DND-41 (cell line): ENCODE measurements at regions not wholly inside any gene's neighbourhood (a gene's known extent, or its start where the extent isn't known, plus 50 kb on each side); places are given as distances from the start of the nearest gene placed in this dataset.

Source experiments
- ATAC-seq: fragments of 200-7000 bp; cut with Tn5 transposase; 3 replicates; pipeline ENCODE4 v1.9.1; 2021; ENCODE audit warnings: low read depth; ENCODE audit not compliant: insufficient read depth
- DNase-seq: peaks from one replicate; pipeline ENCODE4 v3.0.0-alpha.2; 2020
- H2AFZ ChIP-seq: 2 replicates; pipeline ENCODE4 v1.6.0; 2012; ENCODE audit warnings: low read depth, low read length
- H3K27ac ChIP-seq: 2 replicates; pipeline ENCODE4 v1.5.1; 2012; ENCODE audit warnings: low read length, inconsistent platforms
- H3K27me3 ChIP-seq: fragments of 200-600 bp; sonication (generic); 2 replicates; pipeline ENCODE4 v1.6.0; 2012; ENCODE audit warnings: low read length, mild to moderate bottlenecking, inconsistent platforms; ENCODE audit not compliant: insufficient read depth, poor library complexity
- H3K36me3 ChIP-seq: 2 replicates; pipeline ENCODE4 v1.5.1; 2012; ENCODE audit warnings: low read length, inconsistent platforms; ENCODE audit not compliant: insufficient read depth
- H3K4me1 ChIP-seq: 2 replicates; pipeline ENCODE4 v1.5.1; 2012; ENCODE audit warnings: mild to moderate bottlenecking, low read length; ENCODE audit not compliant: insufficient read depth
- H3K4me2 ChIP-seq: 2 replicates; pipeline ENCODE4 v1.6.0; 2012; ENCODE audit warnings: mild to moderate bottlenecking, moderate library complexity, low read length, inconsistent platforms; ENCODE audit not compliant: insufficient read depth
- H3K4me3 ChIP-seq, 2 experiments: fragments of 200-600 bp in 1 of 2; shearing (Covaris generic) in 1 of 2; 2 replicates each; pipeline ENCODE4 v1.5.1; 2012 to 2016; ENCODE audit warnings: inconsistent platforms in 2 of 2, low read length in 2 of 2, mild to moderate bottlenecking in 2 of 2, low read depth in 1 of 2, moderate library complexity in 1 of 2
- H3K79me2 ChIP-seq: 2 replicates; pipeline ENCODE4 v1.6.0; 2012; ENCODE audit warnings: low read length, inconsistent platforms; ENCODE audit not compliant: insufficient read depth
- H3K9ac ChIP-seq: 2 replicates; pipeline ENCODE4 v1.6.0; 2012; ENCODE audit warnings: low read depth, mild to moderate bottlenecking, inconsistent platforms, low read length, moderate library complexity
- H3K9me3 ChIP-seq: 2 replicates; pipeline ENCODE4 v1.5.1; 2012; ENCODE audit warnings: low read length, moderate library complexity, mild to moderate bottlenecking, inconsistent platforms; ENCODE audit not compliant: insufficient read depth, severe bottlenecking
- H4K20me1 ChIP-seq: 2 replicates; pipeline ENCODE4 v1.6.0; 2012; ENCODE audit warnings: low read length; ENCODE audit not compliant: insufficient read depth
- EZH2 ChIP-seq: IDR thresholded peaks from 3 replicates; pipeline ENCODE4 v1.6.1; 2012; ENCODE audit warnings: borderline replicate concordance, low read depth, mild to moderate bottlenecking, moderate library complexity, low read length, inconsistent platforms; ENCODE audit not compliant: severe bottlenecking
- TF ChIP-seq, protein P1 (sequence below): IDR thresholded peaks from 2 replicates; pipeline ENCODE4 v1.5.1; 2012; ENCODE audit warnings: borderline replicate concordance, low read length, moderate library complexity, mild to moderate bottlenecking; ENCODE audit not compliant: poor library complexity, severe bottlenecking; ENCODE audit errors: extremely low read depth

DNA sequence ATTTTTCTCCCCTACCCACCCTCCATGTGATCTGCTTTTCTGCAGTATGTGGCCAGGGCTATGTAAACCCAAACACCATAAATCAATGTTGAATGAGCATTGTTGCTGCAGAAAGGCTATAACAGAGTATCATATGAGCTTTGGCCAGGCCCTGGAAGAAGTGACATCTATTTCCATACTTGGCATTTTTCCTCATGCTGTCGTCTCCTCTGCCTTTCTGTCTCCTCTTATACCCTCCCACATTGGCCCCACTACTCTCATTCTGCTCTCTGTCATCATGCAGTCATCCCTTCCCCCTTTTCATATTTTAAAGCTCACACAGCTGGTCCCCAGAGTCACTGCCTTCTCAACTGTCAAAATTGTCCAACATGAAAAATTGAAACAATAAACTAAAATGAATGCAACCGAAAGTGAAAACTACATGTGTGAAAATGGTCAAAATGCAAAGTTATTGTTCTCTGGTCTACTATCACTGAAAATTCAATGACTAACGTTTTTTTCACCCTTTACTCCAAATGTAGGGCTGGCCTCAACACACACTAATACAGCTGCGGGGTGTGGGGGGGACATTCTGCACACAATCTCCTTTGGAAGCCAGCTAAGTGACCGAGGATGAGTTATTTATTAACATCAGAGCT is 290.7 kb upstream of the TMPO start:
- H3K27ac ChIP-seq = no peak overlapping the region
- no peaks in the 10 kb centered on the region for H3K36me3 ChIP-seq
- no peaks in the 10 kb centered on the region for H3K9me3 ChIP-seq
- H4K20me1 ChIP-seq = no peaks in the 10 kb centered on the region
- DNase-seq = no peak
- no peak overlapping the region for H3K4me3 ChIP-seq
- no peak for ATAC-seq
- H3K9ac ChIP-seq = no peak overlapping the region
- no peaks in the 10 kb centered on the region for H3K79me2 ChIP-seq
- TF ChIP-seq, protein P1, sequence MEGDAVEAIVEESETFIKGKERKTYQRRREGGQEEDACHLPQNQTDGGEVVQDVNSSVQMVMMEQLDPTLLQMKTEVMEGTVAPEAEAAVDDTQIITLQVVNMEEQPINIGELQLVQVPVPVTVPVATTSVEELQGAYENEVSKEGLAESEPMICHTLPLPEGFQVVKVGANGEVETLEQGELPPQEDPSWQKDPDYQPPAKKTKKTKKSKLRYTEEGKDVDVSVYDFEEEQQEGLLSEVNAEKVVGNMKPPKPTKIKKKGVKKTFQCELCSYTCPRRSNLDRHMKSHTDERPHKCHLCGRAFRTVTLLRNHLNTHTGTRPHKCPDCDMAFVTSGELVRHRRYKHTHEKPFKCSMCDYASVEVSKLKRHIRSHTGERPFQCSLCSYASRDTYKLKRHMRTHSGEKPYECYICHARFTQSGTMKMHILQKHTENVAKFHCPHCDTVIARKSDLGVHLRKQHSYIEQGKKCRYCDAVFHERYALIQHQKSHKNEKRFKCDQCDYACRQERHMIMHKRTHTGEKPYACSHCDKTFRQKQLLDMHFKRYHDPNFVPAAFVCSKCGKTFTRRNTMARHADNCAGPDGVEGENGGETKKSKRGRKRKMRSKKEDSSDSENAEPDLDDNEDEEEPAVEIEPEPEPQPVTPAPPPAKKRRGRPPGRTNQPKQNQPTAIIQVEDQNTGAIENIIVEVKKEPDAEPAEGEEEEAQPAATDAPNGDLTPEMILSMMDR = no peak
- TF ChIP-seq EZH2 = no peak
- peaks cover 5% of the 10 kb centered on the region for H3K27me3 ChIP-seq
- no peak overlapping the region for H3K4me2 ChIP-seq
- no peak overlapping the region for H2AFZ ChIP-seq
- no peaks in the 10 kb centered on the region for H3K4me1 ChIP-seq

DNA sequence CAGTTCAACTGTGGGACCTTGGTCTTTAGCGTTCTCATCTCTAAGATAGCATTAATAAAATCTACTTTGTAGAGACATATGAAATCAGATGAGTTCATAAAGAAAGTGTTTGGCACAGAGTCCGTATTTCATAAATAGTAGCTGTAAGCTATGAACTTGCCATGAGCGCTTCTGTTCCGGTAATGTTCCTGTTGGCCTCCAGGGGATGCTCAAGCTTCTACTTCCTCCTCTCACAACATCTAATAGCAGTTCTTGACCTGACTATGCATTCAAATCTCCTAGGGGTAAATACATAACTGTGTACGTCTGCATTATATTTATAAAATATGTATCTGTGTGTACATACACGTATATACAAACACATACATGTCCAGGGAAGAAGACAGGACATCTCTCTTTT is 288.2 kb upstream of the TMPO start:
- H2AFZ ChIP-seq = no peak overlapping the region
- no peak overlapping the region for H3K9ac ChIP-seq
- H3K4me1 ChIP-seq = no peaks in the 10 kb centered on the region
- no peaks in the 10 kb centered on the region for H3K79me2 ChIP-seq
- no peaks in the 10 kb centered on the region for H4K20me1 ChIP-seq
- no peak overlapping the region for H3K4me3 ChIP-seq
- no peaks in the 10 kb centered on the region for H3K9me3 ChIP-seq
- DNase-seq (peak; percentile 7), ATAC-seq (0 out of 3 replicates have a peak, but pooled peaks have one; percentile 49)
- no peak overlapping the region for H3K27ac ChIP-seq
- H3K4me2 ChIP-seq = no peak overlapping the region
- TF ChIP-seq, protein P1 = peak; percentile 60
- TF ChIP-seq EZH2 = no peak
- no peaks in the 10 kb centered on the region for H3K36me3 ChIP-seq
- H3K27me3 ChIP-seq = no peaks in the 10 kb centered on the region

DNA sequence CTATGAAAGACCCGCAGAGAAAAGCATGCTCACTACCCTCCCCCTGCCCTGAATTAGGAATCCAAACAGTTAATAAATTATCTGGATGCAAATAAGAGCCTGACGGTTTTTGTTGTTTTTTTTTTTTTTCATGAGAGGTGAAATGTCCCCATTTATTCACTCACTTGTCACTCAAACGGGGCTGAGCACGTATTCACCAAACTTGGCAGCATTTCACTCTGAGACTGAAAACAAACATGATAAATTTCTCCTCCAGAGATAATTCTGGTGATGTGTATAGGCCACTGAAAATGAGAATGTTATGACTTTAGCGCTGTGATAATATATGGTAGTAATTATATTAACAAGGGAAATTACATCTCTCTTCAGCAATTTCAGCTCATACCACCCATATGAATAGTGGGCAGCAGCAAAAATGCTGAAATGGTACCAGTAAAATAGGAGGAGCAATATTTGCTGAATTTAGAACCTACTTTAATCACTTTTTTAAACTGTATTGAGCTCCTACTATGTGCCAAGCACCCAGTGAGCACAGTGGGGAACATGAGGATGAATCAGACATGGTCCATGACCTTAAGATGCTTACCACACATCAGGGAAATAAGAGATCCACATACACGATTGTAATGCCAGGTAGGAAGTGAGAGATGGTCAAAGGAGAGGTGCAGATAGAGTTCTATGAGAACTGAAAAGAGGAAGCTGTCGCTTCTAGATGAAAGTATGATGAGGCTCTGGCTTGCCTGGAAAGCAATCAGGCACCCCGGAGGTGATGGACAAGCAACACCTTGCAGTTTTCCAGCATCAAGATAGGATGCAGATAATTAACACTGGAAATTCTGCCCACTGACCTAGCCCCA is 286.5 kb upstream of the TMPO start:
- DNase-seq = no peak
- no peak overlapping the region for H2AFZ ChIP-seq
- no peak overlapping the region for H3K4me3 ChIP-seq
- no peak overlapping the region for H3K4me2 ChIP-seq
- H3K79me2 ChIP-seq = no peaks in the 10 kb centered on the region
- H3K36me3 ChIP-seq = no peaks in the 10 kb centered on the region
- H3K27ac ChIP-seq = no peak overlapping the region
- H4K20me1 ChIP-seq = no peaks in the 10 kb centered on the region
- H3K4me1 ChIP-seq = no peaks in the 10 kb centered on the region
- no peak for ATAC-seq
- no peaks in the 10 kb centered on the region for H3K9me3 ChIP-seq
- no peak overlapping the region for H3K9ac ChIP-seq
- TF ChIP-seq, protein P1 = no peak
- no peak for TF ChIP-seq EZH2
- H3K27me3 ChIP-seq = no peaks in the 10 kb centered on the region
